ENCODE measurements at regions not wholly inside any gene's neighbourhood (a gene's known extent, or its start where the extent isn't known, plus 50 kb on each side); places are given as distances from the start of the nearest gene placed in this dataset.

DNA sequence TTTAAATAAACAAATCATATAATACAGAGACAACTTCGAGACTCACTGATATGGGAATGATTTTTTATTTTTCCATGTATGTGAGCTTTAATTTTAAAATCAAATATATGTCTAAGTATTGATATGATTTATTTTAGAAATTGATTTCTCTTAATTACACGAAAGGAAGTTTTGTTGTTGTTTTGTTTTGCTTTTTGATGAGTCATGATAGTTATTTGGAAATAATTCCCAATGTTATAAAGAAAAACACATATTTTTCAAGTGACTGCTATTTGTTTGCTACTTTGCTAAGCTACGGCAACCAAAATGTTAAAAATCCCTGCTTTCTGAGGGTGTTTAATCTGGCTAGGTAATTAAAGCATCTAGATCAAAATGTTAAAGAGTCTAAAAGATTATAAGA, 2139.4 kb upstream of the TENM3 start:
- DNase-seq, result no peak

GRCh38 chr4:180105362-180105761, 2137.8 kb upstream of the TENM3 start:
- DNase-seq, result no peak

DNA sequence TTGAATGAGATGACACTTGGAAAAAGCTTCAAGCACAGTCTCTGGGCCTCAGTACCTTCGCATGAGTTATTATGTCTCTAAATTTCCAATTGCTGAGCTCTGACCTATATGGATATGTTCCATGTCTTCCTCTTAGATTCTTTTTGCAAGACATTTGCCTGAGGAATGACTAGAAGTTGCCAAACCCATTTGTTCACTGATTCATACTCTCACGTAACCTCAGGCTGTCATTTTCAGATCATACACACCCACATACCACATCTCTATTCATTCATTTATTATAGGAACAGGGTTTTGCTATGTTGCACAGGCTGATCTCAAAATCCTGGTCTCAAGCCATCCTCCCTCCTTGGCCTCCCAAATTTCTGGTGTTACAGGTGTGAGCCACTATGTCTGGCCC, 2137.1 kb upstream of the TENM3 start:
- DNase-seq, result no peak

GRCh38 chr4:180106997-180107396, 2136.2 kb upstream of the TENM3 start:
- DNase-seq, result no peak

DNA sequence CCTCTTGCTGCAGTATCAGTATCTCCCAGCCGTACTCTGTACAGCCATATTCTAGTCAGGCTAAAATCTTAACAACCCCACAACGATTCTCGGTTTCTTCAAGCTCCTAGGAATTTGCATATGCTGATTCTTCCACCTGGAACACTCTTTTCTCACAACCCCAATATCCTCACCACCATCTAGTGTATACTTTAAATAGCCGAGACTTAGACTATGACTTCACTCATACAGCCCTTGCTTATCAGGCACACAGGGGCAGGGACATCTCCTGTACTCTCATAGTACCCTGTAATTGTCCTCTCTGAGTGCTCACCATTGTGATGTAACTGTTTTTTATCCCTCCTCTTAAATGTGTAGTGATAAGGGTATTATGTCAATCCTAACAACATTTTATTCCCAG, 2126.4 kb upstream of the TENM3 start:
- no peak for DNase-seq

DNA sequence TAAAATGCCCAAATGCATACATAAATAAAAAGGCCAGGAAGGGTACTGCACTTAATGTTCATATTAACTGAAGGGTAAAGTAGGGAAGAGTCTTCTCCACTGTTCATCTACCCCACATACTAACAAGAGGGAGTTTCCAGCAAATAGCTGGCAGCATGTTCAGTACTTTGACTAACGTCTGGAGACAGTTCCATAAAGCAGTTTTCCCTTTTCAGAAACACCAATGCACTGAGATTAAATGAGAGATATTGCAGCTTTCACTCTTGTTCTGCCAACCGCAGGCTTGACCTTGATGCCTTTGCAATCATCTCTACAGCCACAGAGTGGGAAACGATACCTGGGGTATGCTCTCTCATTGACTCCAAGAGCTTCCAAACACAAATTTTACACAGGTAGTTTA, 2123.1 kb upstream of the TENM3 start:
- DNase-seq, result no peak

DNA sequence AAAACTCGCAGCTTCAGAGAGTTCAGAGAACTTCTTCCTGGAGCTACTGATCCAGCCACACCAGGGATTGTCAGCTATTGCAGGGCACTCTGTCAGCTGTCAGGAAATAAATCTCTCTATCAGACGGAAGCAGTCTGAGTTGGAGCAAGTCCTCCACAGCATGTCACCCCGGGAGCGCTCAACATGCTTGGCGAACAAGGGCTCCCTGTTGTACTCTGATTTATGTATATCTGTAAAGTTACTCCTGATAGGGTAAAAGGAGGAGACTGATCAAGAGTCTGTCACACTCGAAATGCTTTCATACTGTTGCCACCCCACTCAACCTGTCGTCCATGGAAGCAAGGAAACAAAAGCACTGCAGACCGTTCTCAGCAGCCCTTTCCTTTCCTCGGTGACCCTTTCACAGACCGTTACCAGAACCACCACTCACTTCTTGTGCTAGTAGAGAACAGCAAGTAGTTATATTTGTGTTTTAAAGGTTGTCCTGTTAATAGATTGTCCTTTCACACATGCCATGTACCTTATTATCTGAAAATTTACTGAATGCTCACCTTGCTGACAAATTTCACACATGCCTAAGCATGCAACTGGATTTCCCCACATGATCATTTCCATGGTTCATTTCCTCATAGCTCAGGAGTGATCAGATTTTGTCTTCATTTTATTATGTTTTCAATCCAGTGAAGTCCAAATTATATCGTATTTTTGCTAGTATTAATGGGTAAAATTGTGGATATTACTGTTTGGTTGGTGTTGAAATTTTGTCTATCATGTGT, 2108.9 kb upstream of the TENM3 start:
- no peak for DNase-seq

DNA sequence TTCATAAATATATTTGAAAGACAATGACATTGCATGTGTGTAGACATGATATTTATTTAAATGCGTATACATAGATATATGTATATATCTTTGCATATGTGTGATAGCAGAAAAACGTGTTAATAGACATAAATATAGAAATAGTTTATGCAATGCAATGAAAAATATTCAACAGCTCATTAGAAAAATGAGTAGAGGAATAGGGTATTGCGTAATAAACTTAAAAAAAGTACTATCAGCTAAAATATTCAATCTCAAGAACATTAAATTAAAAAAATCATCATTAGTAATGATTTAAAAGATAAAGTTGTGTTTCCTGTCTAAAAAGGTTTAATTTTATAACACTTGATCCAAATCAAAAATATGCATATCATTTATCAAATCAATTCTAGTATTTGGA, 2101.5 kb upstream of the TENM3 start:
- no peak for DNase-seq

DNA sequence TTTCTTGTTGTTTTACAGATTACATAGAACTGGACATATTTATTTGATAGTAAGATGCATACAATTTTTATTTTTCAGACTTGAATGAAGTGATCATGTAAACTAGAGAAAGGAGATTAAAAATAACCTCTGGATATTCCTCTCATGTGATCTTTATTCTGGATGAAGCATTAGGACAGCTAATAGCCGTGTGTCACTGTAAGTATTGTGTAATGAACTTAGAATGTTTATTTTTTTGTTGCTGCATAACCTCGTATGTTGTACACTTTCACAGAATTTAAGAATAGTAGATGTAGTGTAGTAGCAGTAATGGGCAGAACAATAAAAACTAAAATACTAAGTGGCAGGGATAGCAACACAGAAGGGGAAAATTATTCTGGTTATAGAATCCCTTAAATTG, 2094.5 kb upstream of the TENM3 start:
- DNase-seq, result no peak

DNA sequence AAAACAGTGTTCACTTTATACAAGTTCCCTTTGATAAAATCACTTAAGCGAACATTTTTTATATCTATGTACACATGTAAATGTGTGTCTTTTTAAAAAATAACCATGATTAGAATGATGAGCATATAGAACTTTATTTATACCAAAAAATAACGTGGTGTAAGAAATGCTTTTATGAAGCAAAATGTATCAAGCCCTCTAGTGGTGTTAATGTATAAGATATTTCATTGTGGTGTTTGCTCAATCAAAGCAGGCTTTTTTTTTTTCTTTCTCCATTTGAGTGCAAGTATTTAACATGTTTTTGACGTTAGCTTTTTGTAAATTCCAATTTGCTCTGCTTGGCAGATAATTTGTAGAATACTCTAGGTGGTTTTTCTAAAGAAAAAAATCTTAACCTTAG, 2092.4 kb upstream of the TENM3 start:
- no peak for DNase-seq

- DNase-seq, result no peak
Measured at GRCh38 chr4:180152831-180153230, 2090.4 kb upstream of the TENM3 start.

DNA sequence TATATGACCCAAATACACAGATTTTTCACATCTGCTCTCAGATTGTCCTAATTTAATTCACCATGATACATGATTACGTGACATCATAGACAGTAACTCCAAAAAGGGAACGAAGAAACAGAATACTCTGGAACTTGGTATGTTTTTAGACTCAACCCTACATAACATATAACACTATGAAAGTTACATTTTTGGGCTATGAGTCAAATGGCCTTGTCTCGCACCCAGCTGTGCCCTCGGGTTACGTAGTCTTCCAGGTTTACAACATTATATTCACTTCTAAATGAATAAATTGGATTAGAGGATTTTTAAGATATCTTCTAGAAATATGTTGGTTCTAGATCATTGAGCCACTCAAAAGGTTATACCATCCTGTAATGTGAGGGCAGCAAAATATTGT, 2089.6 kb upstream of the TENM3 start:
- DNase-seq, result no peak

DNA sequence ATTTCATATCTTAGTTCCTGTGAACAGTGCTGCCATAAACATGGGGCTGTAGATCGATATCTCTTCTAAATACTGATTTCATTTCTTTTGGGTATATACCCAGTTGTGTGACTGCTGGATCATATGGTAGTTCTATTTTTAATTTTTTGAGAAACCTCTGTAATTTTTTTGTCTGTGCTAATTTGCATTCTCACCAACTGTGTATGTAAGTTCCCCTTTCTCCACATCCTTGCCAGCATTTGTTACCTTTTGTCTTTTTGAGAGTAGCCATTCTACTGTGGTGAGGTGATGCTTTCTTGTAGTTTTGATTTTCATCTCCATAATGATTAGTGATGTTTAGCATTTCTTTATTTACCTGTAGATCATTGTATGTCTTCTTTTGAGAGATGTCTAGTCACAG, 2086.5 kb upstream of the TENM3 start:
- no peak for DNase-seq

DNA sequence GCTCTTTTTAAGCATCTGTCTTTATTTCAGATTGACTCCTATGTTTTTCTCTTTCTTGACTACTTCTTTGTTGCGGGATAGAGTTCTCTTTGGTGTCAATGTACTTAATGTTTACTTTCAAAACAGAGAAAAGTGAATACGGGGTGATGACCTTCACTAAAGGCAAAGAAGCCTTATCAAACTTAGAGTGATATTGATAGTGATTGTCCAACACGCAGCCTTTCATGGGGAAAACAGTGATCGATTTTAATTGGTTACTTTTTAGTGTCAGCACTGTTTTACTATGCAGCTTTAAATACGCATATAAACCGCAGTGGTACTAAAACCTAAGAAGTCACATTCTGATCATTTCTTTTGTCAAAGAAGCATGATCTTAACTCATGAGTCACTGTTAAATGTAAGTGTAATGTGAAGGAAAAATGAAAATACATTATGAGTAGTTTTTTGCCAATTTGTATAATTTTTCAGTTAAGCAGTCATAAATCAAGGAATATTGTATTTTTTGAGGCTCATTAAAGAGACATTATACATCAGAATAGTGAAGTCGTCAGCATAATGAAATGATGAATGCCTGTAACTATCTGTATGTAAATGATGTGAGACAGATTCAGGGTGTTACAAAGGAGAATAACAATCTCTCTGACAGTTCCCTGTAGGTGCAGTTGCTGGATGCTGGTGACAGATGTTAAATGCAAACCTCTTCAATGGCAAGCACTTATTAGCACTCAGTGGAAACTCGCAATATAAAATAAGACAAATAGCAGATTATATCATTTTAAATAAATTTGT, 2082.8 kb upstream of the TENM3 start:
- DNase-seq, result no peak

DNA sequence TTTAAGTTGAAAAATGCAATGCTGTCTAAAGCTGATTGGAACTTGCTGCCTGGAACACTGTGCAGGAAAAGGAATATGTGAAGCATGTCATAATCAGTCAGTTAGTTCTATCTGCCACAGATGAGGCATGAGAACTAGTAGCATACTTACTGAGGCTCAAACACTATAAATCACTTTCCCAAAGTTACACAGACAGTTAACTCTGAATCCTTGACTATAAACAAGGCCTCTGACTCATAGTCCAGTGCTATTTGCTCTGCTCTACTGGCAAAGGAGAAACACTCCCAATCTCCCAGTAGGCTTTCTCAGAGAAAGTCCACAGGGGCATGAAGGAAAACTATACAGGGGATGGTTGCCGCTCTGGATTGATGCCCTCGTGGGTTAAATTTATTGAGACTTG, 2078.4 kb upstream of the TENM3 start:
- DNase-seq, result no peak

- DNase-seq, result no peak
Measured at GRCh38 chr4:180169394-180169793, 2073.8 kb upstream of the TENM3 start.

DNA sequence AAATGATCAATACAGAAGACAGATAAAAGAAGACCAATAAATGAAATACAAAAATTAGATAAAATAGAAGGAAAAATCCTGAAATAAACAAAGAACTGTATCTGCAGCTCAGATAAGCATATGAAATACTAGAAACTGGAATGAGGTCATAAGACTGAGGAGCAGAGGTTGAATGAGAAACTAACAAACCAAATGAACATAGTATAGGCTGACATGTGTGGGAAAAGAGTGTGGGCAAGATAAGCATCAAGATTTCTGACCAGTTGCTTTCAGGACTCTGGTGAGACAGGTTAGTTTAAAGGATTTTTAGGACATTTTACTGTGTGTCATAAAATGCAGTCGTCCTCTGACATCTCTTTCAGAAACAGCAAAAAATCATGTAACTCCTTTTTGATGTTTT, 2073.2 kb upstream of the TENM3 start:
- DNase-seq, result no peak

- no peak for DNase-seq
Measured at GRCh38 chr4:180179146-180179545, 2064.1 kb upstream of the TENM3 start.

DNA sequence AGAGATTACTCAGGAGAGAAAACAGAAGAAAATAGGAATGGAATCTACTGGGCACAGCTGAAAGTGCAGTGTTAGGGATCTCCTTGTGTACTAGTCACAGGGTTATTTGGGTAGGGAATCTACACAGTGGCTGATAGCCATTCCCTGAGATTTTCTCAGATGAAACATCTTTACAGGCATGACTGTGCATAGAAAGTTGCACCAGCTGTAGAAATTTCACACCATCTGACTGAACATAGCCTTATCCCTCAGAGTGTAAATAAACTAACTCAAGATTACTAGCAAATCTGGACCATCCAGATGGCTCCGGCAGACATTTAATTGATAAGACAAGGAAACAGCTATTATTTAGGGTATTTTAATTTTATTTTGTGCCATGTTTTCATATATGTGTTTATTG, 2053.5 kb upstream of the TENM3 start:
- DNase-seq, result no peak

DNA sequence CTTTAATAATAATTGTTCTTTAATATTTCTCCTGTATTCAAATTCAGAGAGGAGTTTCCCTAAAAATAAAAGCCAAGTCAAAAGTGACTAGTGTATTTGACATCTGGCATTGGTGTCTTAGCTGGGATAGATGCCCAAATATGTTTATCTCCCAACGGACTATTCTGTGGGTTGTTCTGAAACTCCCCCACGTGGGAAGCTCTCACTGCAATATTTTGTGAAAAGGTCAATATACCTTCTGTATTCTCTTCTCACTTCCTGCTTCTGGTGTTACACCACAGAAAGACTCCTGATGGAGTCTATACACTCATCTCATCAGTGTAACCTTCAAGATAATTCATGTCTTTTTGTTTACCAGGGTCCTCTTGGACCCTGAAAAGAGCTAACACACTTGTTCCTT, 2052.8 kb upstream of the TENM3 start:
- no peak for DNase-seq

GRCh38 chr4:180197471-180197870, 2045.7 kb upstream of the TENM3 start:
- no peak for DNase-seq

- no peak for DNase-seq
Measured at GRCh38 chr4:180203349-180203748, 2039.9 kb upstream of the TENM3 start.

DNA sequence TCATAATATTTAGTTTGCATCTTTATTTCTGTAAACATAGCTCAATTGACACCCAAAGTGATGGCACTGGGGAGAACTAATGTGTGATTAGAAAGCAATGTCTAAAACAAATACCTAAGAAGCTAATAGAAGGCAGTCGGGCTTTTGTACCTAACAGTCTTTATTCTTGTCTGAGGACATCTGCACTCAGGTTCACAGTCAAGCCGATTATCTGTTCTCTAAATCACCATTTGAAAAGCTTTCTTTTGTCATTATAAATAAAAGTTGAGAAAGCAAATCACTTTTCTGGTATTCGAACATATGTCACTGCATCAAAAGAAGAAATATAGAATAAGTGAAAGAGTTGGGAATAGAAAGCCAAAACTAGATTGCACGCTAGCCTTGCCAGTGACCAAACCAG, 2037.9 kb upstream of the TENM3 start:
- DNase-seq, result no peak

GRCh38 chr4:180207921-180208320, 2035.3 kb upstream of the TENM3 start:
- no peak for DNase-seq

GRCh38 chr4:180217070-180217469, 2026.1 kb upstream of the TENM3 start:
- DNase-seq, result no peak
